Esophagus mucosa (tissue), 1 donor: ENCODE measurements at regions not wholly inside any gene's neighbourhood (a gene's known extent, or its start where the extent isn't known, plus 50 kb on each side); places are given as distances from the start of the nearest gene placed in this dataset.
"Not testable (repeated sequence)": the region's sequence is repeated elsewhere in the genome, so short reads cannot be mapped to it uniquely, and the experiment has no call there.

Experiments used
- ATAC-seq: fragments of 200-7000 bp; cut with Tn5 transposase; one replicate; pipeline ENCODE4 v1.9.1; 2020
- donor health status: DM: yes; HTN: yes; CAD: no.

- no peak for ATAC-seq
These were observed 455.4 kb upstream of the FAR2 start for GRCh38 chr12:28693565-28694219.

DNA sequence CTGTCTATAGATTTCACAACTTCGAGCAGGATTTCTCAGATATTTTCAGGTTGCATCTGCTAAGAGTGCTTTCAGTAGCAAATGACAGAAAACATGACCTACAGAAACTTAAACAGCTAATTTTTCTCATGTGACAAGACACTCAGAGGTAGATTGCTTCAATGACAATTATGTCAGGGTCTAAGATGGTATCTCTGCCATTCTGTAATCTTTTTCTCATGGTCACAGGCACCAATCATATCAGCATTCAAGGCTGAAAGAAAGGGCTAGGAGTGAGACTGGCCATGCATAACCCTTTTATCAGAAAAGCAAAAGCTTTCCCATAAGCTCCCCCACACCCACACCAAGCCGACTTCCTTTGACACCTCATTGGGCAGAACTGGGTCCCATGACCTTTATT, 450.5 kb upstream of the FAR2 start:
- no peak for ATAC-seq

- no peak for ATAC-seq
These were observed 450.0 kb upstream of the FAR2 start for GRCh38 chr12:28699029-28699428.

- no peak for ATAC-seq
These were observed 448.9 kb upstream of the FAR2 start for GRCh38 chr12:28700161-28700560.

- ATAC-seq, result no peak
These were observed 444.5 kb upstream of the FAR2 start for GRCh38 chr12:28704477-28705169.

GRCh38 chr12:28708918-28709371, 440.1 kb upstream of the FAR2 start:
- no peak for ATAC-seq

DNA sequence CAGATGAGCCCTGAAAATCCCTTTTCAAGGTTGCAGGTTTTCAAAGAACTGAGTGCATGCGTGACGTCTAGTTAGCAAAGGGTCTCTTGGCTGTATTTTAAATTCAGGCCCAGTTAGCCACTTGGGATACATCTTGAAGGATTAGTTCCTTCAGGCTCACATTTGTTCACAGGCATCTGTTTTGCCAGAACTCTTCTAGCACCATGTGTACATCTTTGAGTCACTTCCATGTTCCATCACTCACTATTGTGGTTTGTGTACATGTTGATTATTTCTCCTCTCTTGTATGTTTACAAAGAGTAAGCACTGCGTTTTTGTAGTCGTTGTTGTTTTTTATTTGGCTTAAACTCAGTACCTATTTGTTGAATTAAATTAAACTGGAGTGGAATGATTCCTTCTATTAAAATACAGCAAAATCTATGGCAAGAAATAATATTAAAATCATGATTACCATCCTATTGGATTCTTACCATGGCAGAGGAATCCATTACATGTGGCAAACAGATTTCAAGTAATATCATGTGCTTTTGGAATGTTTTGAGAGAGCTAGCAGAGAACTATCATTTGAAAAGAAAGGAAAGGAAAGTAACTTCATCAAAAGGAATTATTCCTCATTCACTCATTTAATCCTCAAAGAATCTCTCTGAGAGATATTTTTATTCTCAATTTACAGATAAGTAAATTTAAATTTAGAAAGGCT, 438.9 kb upstream of the FAR2 start:
- ATAC-seq, result no peak

DNA sequence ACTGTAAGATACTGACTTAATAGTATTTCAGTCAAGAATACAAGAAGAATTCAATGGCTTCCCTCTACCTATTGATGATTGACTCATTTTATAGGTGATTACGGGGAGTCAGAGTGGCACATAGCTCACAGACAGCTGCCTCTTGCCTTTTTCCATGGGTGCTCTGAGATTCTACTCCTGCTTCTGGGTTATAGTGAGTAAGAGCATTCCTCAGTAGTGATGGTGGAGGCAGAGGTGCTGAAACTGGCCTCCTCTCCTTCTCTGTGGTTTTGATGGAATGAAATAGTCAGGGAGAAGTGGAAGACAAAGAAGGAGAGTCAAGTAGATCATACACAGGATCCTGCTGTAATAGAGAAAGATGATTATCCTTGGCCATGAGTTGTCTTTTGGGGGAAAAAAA, 438.2 kb upstream of the FAR2 start:
- ATAC-seq, result no peak

DNA sequence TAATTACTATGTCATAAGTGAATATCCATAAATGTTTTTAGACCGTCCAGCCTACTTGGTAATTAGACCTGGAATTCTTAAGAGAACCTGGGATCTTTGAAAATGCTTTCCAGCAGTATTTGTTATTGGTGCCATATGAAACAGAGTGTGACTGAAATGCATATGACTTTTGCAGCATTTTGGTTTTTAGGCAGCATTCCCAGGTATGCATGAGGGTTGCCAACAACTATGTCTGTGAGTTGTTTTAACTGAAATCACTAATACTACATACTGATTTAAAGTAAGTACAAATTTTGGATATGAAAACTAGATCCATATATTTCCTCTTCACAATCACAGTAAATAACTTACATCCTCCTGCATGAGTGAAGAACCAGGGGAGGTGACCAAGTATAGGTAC, 437.7 kb upstream of the FAR2 start:
- no peak for ATAC-seq

DNA sequence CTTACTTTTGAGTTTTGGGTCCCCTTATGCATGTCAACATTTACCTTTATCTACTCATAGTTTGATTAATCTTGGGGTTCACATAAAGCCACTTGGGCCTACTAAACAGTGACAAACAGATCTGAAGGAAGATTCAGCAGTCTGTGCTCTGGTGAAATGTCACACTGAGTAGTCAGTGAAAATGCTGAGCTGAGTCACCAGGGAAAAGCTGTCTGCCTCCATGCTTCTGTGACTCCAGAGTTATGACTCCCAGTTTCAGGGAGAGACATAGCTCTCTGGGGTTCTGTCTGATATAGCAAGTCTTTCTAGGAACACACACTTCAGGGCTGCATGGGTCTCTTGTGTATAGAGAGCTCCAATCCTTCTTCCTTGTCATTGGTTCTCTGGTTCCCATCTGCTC, 406.3 kb upstream of the FAR2 start:
- ATAC-seq, result no peak

- ATAC-seq, result no peak
These were observed 402.2 kb upstream of the FAR2 start for GRCh38 chr12:28746734-28747325.

- ATAC-seq, result no peak
These were observed 398.0 kb upstream of the FAR2 start for GRCh38 chr12:28750946-28751685.

- no peak for ATAC-seq
These were observed 394.1 kb upstream of the FAR2 start for GRCh38 chr12:28755027-28755426.

DNA sequence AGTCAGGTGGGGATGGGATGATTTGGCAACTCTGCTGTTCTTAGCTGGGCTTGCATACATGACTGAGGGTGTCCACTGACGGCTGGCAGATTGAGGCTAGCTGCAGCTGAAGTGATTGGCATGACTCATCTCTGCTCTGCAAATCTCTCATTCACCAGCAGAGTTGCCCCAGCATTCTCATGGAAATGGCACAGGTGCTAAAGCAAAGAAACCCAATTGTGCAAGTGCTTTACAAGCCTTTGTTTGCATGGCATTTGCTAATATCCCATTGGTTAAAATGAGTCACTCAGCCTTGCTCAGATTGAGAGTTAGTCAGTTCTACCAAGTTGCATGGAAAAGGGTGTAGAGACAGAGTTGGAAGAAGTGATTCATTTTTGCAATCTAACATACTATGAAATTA, 389.7 kb upstream of the FAR2 start:
- peak; percentile 100 for ATAC-seq

DNA sequence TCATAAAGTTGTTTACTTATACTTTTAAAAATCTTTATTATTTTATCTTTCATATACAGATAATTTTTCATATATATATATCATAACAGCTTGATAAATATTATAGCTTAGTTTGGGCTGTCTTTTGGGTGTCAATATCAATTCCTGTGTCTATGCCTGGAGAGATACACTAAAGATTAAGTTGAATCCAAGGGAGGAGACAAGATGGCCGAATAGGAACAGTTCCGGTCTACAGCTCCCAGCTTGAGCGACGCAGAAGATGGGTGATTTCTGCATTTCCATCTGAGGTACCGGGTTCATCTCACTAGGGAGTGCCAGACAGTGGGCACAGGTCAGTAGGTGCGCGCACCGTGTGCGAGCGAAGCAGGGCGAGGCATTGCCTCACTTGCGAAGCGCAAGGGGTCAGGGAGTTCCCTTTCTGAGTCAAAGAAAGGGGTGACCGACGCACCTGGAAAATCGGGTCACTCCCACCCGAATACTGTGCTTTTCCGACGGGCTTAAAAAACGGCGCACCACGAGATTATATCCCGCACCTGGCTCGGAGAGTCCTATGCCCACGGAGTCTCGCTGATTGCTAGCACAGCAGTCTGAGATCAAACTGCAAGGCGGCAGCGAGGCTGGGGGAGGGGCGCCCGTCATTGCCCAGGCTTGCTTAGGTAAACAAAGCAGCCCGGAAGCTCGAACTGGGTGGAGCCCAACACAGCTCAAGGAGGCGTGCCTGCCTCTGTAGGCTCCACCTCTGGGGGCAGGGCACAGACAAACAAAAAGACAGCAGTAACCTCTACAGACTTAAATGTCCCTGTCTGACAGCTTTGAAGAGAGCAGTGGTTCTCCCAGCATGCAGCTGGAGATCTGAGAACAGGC, 388.8 kb upstream of the FAR2 start:
- not testable (repeated sequence) for ATAC-seq

DNA sequence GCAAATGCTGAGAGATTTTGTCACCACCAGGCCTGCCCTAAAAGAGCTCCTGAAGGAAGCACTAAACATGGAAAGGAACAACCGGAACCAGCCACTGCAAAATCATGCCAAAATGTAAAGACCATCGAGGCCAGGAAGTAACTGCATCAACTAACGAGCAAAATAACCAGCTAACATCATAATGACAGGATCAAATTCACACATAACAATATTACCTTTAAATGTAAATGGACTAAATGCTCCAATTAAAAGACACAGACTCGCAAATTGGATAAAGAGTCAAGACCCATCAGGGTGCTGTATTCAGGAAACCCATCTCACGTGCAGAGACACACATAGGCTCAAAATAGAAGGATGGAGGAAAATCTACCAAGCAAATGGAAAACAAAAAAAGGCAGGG, 387.2 kb upstream of the FAR2 start:
- ATAC-seq, result not testable (repeated sequence)

- no peak for ATAC-seq
These were observed 382.7 kb upstream of the FAR2 start for GRCh38 chr12:28766398-28766797.

DNA sequence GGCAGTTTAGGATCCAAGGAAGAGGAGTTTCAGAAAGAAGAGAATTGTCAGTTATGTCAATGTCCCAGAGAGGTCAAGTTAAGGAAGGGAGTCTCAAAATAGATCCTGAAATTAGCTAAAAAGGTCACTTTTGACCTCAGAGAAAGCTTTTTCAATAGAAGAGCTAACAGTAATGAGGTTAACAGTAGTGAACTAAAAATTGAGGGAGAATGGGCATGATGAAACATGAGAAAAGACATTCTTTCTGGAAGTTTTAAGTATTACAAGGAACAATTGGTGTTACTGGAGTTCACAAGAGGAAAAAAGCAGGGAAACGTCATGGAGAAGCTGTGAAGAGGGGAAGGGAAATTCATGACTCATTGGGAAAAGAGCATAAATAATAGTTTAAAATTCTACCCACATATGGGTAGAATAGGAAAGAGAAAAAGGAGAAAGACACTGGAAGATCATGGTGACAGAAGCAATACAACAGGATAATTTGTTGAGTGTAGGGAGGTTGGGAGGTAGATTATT, 381.2 kb upstream of the FAR2 start:
- ATAC-seq, result no peak

GRCh38 chr12:28770322-28770721, 378.8 kb upstream of the FAR2 start:
- peak; percentile 85 for ATAC-seq

DNA sequence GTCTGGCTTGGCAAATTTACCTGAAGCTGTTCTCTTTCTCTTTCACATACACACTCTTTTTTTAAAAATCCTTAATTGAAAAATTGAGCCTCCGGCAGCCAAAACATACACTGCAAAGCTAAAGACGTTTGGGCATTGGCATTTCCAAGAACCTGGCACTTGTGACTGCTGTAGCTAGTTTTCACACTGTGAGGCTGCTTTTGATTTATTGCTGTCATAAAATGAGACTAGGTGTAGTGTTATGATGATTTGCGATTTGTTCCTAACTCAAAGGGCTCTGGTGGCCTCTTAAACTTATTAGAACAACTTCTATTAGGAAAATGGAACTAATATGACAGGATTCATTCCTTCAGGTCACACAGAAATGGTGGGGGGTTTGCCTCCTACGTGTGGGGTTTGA, 377.1 kb upstream of the FAR2 start:
- ATAC-seq, result no peak

GRCh38 chr12:28775556-28775955, 373.5 kb upstream of the FAR2 start:
- no peak for ATAC-seq

- no peak for ATAC-seq
These were observed 372.9 kb upstream of the FAR2 start for GRCh38 chr12:28776220-28776619.
